Stimulated activated CD4-positive, alpha-beta T cell treated with anti-CD3 and anti-CD28 coated beads, Interleukin-2, amount 100 ng/mL, for 24 hours (primary cell): ENCODE measurements at regions not wholly inside any gene's neighbourhood (a gene's known extent, or its start where the extent isn't known, plus 50 kb on each side); places are given as distances from the start of the nearest gene placed in this dataset.
A peak's percentile ranks its signal among the peaks of the same experiment; 100 is the strongest.
"Not testable (repeated sequence)": the region's sequence is repeated elsewhere in the genome, so short reads cannot be mapped to it uniquely, and the experiment has no call there.

ENCODE experiments used
- DNase-seq, 2 donors: peaks; one replicate each; pipeline ENCODE4 v3.0.0-alpha.2; 2020

- not testable (repeated sequence) for DNase-seq
These were observed 50.5 kb upstream of the THOC3 start for GRCh38 chr5:176018598-176018997.

- not testable (repeated sequence) for DNase-seq
These were observed 52.7 kb upstream of the THOC3 start for GRCh38 chr5:176020852-176021251.

- not testable (repeated sequence) for DNase-seq
These were observed 55.4 kb upstream of the THOC3 start for GRCh38 chr5:176023535-176023934.

GRCh38 chr5:176029445-176029844 is 61.3 kb upstream of the THOC3 start:
- not testable (repeated sequence) for DNase-seq

- not testable (repeated sequence) for DNase-seq
These were observed 62.4 kb upstream of the THOC3 start for GRCh38 chr5:176030361-176031117.

GRCh38 chr5:176031118-176031510 is 63.0 kb upstream of the THOC3 start:
- not testable (repeated sequence) for DNase-seq

GRCh38 chr5:176033186-176033585 is 65.1 kb upstream of the THOC3 start:
- DNase-seq = not testable (repeated sequence)

GRCh38 chr5:176034407-176035200 is 66.5 kb upstream of the THOC3 start:
- DNase-seq = not testable (repeated sequence)

GRCh38 chr5:176035201-176035530 is 67.1 kb upstream of the THOC3 start:
- not testable (repeated sequence) for DNase-seq

GRCh38 chr5:176035816-176036308 is 67.7 kb upstream of the THOC3 start:
- not testable (repeated sequence) for DNase-seq

- not testable (repeated sequence) for DNase-seq
These were observed 68.3 kb upstream of the THOC3 start for GRCh38 chr5:176036391-176036790.

- DNase-seq = not testable (repeated sequence)
These were observed 69.1 kb upstream of the THOC3 start for GRCh38 chr5:176037190-176037589.

- DNase-seq = peak in 1 of 2 donors; percentile 15
These were observed 72.1 kb upstream of the THOC3 start for GRCh38 chr5:176040105-176040801.

- DNase-seq = not testable (repeated sequence)
These were observed 73.3 kb upstream of the THOC3 start for GRCh38 chr5:176041248-176041994.

- peak in 1 of 2 donors; percentile 28 for DNase-seq
These were observed 74.0 kb upstream of the THOC3 start for GRCh38 chr5:176042020-176042658.

GRCh38 chr5:176043252-176043829 is 75.2 kb upstream of the THOC3 start:
- peak in 1 of 2 donors; percentile 11 for DNase-seq

- DNase-seq = not testable (repeated sequence)
These were observed 75.9 kb upstream of the THOC3 start for GRCh38 chr5:176043986-176044385.

- DNase-seq = not testable (repeated sequence)
These were observed 76.3 kb upstream of the THOC3 start for GRCh38 chr5:176044431-176044830.

- not testable (repeated sequence) for DNase-seq
These were observed 77.3 kb upstream of the THOC3 start for GRCh38 chr5:176045442-176045841.

- peak in 1 of 2 donors; percentile 11 for DNase-seq
These were observed 80.6 kb upstream of the THOC3 start for GRCh38 chr5:176048671-176049070.
